Activated T-cell treated with anti-CD3 and anti-CD28 coated beads, Interleukin-2, amount 50 U/mL, for 24 hours (primary cell): ENCODE measurements at regions not wholly inside any gene's neighbourhood (a gene's known extent, or its start where the extent isn't known, plus 50 kb on each side); places are given as distances from the start of the nearest gene placed in this dataset.

Experiments used
- DNase-seq: peaks from one replicate; pipeline ENCODE4 v3.0.0-alpha.2; 2020
- H3K27ac Mint-ChIP-seq: 2 replicates; pipeline ENCODE4 v1.8.0; 2020; ENCODE audit warnings: mild to moderate bottlenecking, mixed read lengths
- H3K27me3 Mint-ChIP-seq: 2 replicates; pipeline ENCODE4 v1.8.0; 2020; ENCODE audit warnings: mixed read lengths
- H3K36me3 Mint-ChIP-seq: 2 replicates; pipeline ENCODE4 v1.8.0; 2020; ENCODE audit warnings: low read depth, mixed read lengths
- H3K4me1 Mint-ChIP-seq: 2 replicates; pipeline ENCODE4 v1.8.0; 2020; ENCODE audit warnings: low read depth, mixed read lengths
- H3K4me3 Mint-ChIP-seq: 2 replicates; pipeline ENCODE4 v1.8.0; 2020; ENCODE audit warnings: mild to moderate bottlenecking, moderate library complexity, mixed read lengths
- H3K9me3 Mint-ChIP-seq: 2 replicates; pipeline ENCODE4 v1.8.0; 2020; ENCODE audit warnings: mixed read lengths

GRCh38 chr13:58134012-58134411 lies 502.5 kb downstream of the PCDH17 start:
- Mint-ChIP-seq H3K27ac (no peak overlapping the region), H3K9me3 (peaks cover 32% of the 10 kb centered on the region), H3K36me3 (no peaks in the 10 kb centered on the region), H3K4me3 (no peak overlapping the region), H3K27me3 (no peaks in the 10 kb centered on the region), H3K4me1 (no peaks in the 10 kb centered on the region)
- no peak for DNase-seq

DNA sequence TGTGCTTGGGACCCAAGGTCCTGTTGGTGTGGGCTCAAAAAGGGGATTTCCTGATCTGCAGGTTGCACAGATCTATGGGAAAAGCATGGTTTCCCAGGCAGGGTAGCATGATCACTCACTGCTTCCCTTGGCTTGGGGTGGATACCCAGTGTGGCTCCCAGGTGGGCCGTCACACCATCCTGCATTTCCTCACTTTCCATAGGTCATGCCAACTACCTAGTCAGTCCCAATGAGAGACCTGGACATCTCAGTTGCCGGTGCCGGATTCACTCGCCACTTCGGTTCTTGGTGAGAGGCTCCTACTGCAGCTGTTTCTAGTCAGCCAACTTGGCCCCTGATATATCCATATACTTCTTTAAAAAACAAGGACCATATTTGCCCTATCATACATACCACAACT lies 503.0 kb downstream of the PCDH17 start:
- Mint-ChIP-seq H3K36me3 (no peaks in the 10 kb centered on the region), H3K27ac (no peak overlapping the region), H3K4me3 (no peak overlapping the region), H3K4me1 (no peaks in the 10 kb centered on the region), H3K27me3 (no peaks in the 10 kb centered on the region), H3K9me3 (peaks cover 30% of the 10 kb centered on the region)
- DNase-seq, result no peak

DNA sequence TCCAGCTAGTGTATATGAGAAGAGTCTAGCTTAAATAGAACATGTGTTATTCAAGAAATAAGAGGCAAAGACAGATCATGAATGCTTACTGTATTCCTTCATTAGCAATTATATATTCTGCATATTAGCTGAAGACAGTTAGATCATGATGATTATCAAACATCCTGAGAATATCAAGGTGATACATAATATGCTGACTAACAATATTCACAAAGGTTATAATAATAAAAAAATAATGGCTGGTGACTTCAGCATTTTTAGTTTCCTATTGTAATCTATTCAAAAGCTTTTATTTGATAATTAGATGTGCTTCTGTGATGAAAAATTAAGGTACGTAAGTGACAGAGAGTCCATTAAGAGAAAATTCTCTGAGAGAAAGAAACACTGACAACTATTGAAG lies 511.4 kb downstream of the PCDH17 start:
- H3K4me1 Mint-ChIP-seq, result no peaks in the 10 kb centered on the region

GRCh38 chr13:58144616-58145015 lies 513.1 kb downstream of the PCDH17 start:
- Mint-ChIP-seq H3K4me3 (no peak overlapping the region), H3K4me1 (no peaks in the 10 kb centered on the region), H3K27ac (no peak overlapping the region), H3K9me3 (peaks cover 17% of the 10 kb centered on the region), H3K27me3 (no peaks in the 10 kb centered on the region), H3K36me3 (no peaks in the 10 kb centered on the region)
- DNase-seq, result no peak

More for the DNA sequence above, 511.4 kb downstream of the PCDH17 start:
- no peak for DNase-seq
- no peaks in the 10 kb centered on the region for H3K36me3 Mint-ChIP-seq
- peaks cover 19% of the 10 kb centered on the region for H3K9me3 Mint-ChIP-seq
- no peak overlapping the region for H3K27ac Mint-ChIP-seq
- H3K4me3 Mint-ChIP-seq, result no peak overlapping the region
- H3K27me3 Mint-ChIP-seq, result no peaks in the 10 kb centered on the region

- Mint-ChIP-seq H3K27me3 (no peaks in the 10 kb centered on the region), H3K4me3 (no peak overlapping the region), H3K27ac (no peak overlapping the region), H3K4me1 (no peaks in the 10 kb centered on the region), H3K36me3 (no peaks in the 10 kb centered on the region), H3K9me3 (peaks cover 2% of the 10 kb centered on the region)
- no peak for DNase-seq
Observed at GRCh38 chr13:58151452-58151851, 519.9 kb downstream of the PCDH17 start.

DNA sequence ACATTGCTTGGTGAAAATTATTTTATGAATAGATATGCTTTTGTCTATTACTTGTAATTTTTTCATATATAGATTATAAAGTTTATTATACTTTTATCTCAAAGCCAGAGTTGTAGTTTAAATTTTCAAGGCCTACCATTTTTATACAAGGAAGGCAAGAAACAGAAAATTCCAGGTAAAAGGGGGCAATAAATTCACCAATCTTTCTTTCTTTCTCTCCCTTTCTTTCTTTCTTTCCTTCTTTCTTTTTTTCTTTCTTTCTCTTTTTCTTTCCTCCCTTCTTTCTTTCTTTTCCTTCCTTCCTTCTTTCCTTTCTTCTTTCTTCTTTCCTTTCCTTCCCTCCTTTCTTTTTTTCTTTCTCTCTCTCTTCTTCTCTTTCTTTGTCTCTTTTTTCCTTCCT lies 529.4 kb downstream of the PCDH17 start:
- Mint-ChIP-seq H3K27ac (no peak overlapping the region), H3K4me1 (no peaks in the 10 kb centered on the region), H3K36me3 (no peaks in the 10 kb centered on the region), H3K4me3 (no peak overlapping the region), H3K9me3 (peaks cover 2% of the 10 kb centered on the region), H3K27me3 (no peaks in the 10 kb centered on the region)
- DNase-seq, result no peak

DNA sequence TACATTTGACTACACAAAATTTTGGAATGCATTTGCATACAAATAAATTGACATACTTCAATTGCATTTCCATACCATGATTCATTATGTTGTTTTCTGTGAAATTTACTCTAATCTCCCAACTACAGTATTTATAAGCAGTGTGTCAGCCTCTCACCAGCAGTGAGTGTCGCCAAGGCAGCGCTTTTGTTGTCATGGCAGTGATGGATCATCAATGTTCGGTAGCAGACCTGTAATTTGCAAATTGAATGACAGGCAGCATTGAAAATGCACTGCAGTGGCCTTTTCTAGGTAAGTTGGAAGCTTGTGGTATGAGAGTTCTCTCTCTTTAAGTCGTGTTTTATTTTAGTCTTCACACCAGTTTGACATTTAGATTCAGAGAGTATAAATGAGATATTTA lies 534.1 kb downstream of the PCDH17 start:
- Mint-ChIP-seq H3K9me3 (peaks cover 2% of the 10 kb centered on the region), H3K36me3 (no peaks in the 10 kb centered on the region), H3K4me3 (no peak overlapping the region), H3K4me1 (no peaks in the 10 kb centered on the region), H3K27ac (no peak overlapping the region), H3K27me3 (no peaks in the 10 kb centered on the region)
- no peak for DNase-seq

DNA sequence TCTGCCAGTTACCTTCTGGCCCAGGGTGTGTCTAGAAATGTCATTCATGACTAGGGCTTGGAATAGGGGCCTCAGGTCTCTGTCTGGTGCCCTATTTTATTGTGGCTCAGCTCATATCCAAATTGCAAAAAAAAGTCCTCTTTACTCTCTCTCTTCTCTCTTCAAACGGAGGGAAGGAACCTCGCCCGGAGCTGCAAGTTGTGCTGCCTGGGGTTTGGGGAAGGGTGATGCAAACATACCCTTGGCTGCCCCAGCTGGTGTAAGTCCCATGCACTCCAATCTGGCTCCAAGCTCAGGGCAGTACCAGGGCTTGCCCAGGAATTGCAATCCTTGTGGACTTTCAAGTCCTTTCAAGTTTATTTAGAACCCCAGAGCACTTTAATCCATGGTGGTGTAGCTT lies 549.6 kb downstream of the PCDH17 start:
- H3K27ac Mint-ChIP-seq, result no peak overlapping the region
- H3K27me3 Mint-ChIP-seq, result no peaks in the 10 kb centered on the region
- H3K36me3 Mint-ChIP-seq, result no peaks in the 10 kb centered on the region

DNA sequence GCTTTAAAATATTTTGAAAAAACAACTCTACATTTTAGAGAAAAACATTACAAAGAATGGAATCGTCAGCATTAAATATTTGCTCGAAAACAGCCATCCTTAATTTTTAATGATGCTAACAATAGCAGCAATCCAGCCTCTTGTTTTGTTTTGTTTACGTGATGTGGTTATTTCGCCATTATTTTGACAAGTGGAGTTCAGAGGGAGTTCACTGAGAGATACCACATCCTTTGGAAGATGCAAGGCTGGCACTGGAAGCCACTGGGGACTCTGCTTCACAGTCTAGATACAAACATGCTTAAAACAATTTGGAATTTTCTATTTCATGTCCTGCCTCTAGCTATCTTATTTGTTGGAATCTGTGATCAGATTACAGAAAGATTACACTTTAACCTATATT lies 556.3 kb downstream of the PCDH17 start:
- no peak for DNase-seq
- Mint-ChIP-seq H3K4me1 (no peaks in the 10 kb centered on the region), H3K36me3 (no peaks in the 10 kb centered on the region), H3K27me3 (no peaks in the 10 kb centered on the region), H3K27ac (no peak overlapping the region), H3K4me3 (no peak overlapping the region), H3K9me3 (peaks cover 24% of the 10 kb centered on the region)

More for the DNA sequence above, 549.6 kb downstream of the PCDH17 start:
- peaks cover 43% of the 10 kb centered on the region for H3K9me3 Mint-ChIP-seq
- no peak for DNase-seq
- no peak overlapping the region for H3K4me3 Mint-ChIP-seq
- H3K4me1 Mint-ChIP-seq, result no peaks in the 10 kb centered on the region

DNA sequence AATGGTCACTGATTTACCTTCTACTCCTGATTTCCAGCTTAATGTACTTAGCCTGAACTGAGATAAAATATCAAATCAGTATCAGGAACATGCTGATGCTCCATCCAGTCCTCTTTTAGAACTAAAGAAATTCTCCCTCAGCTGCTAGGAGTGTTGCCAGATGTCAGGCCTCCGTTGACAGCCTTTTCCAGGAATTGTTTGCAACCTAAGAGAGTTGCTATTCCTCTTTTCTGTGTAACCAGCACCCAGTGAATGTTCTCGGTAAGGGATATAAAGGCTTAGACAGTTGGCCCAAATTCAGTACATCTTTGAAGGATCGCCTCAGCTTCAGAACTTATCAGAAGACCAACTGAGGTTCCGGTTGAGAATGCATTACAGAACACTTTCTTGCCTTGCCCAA lies 559.0 kb downstream of the PCDH17 start:
- Mint-ChIP-seq H3K27ac (no peak overlapping the region), H3K4me3 (no peak overlapping the region), H3K4me1 (no peaks in the 10 kb centered on the region), H3K27me3 (no peaks in the 10 kb centered on the region), H3K9me3 (peaks cover 17% of the 10 kb centered on the region), H3K36me3 (no peaks in the 10 kb centered on the region)
- DNase-seq, result no peak

DNA sequence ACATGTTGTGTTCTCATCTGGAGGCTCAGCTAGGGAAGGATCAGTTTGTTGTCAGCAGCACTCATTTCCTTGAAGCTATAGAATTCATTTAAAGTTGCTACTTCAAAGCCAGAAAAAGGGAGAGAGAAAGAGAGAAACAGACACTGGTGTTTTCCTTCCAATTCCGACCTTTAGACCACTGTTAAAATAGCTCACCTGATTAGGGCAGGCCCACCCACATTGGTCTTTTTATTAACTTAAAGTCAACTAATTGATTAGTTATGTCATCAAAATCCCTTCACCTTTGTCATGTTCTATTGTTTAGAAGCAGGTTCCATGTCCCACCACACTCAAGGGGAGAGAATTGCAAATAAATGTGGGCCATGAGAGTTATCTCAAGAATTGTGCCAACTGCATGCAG lies 560.2 kb downstream of the PCDH17 start:
- no peaks in the 10 kb centered on the region for H3K36me3 Mint-ChIP-seq
- H3K4me3 Mint-ChIP-seq, result no peak overlapping the region
- H3K4me1 Mint-ChIP-seq, result no peaks in the 10 kb centered on the region
- no peak for DNase-seq
- peaks cover 14% of the 10 kb centered on the region for H3K9me3 Mint-ChIP-seq
- no peaks in the 10 kb centered on the region for H3K27me3 Mint-ChIP-seq
- H3K27ac Mint-ChIP-seq, result no peak overlapping the region

- no peak for DNase-seq
- no peak overlapping the region for H3K27ac Mint-ChIP-seq
- H3K4me3 Mint-ChIP-seq, result no peak overlapping the region
- no peaks in the 10 kb centered on the region for H3K4me1 Mint-ChIP-seq
- H3K36me3 Mint-ChIP-seq, result no peaks in the 10 kb centered on the region
- H3K9me3 Mint-ChIP-seq, result peaks cover 13% of the 10 kb centered on the region
- H3K27me3 Mint-ChIP-seq, result no peaks in the 10 kb centered on the region
Observed at GRCh38 chr13:58202099-58202498, 570.6 kb downstream of the PCDH17 start.

DNA sequence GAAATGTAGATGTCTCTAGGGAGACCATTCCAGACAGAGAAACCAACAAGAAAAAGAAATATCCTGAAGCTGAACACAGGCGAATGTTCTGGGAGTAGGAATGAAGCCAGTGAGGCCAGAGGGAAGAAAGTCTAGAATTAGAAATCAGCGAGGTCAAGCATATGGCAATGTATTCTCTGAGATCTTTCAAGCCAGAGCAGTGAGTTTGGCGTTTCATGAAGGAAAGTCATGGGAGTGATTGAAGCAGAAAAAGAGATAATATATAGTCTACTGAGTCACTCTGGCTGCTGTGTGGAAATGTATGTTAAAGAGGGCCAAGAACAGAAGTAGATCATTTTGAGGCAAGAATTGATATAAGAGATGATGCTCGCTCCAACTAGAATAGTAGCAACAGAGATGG lies 576.0 kb downstream of the PCDH17 start:
- no peak overlapping the region for H3K27ac Mint-ChIP-seq
- peaks cover 8% of the 10 kb centered on the region for H3K9me3 Mint-ChIP-seq
- no peaks in the 10 kb centered on the region for H3K4me1 Mint-ChIP-seq
- DNase-seq, result no peak
- no peaks in the 10 kb centered on the region for H3K36me3 Mint-ChIP-seq
- H3K4me3 Mint-ChIP-seq, result no peak overlapping the region
- H3K27me3 Mint-ChIP-seq, result no peaks in the 10 kb centered on the region

DNA sequence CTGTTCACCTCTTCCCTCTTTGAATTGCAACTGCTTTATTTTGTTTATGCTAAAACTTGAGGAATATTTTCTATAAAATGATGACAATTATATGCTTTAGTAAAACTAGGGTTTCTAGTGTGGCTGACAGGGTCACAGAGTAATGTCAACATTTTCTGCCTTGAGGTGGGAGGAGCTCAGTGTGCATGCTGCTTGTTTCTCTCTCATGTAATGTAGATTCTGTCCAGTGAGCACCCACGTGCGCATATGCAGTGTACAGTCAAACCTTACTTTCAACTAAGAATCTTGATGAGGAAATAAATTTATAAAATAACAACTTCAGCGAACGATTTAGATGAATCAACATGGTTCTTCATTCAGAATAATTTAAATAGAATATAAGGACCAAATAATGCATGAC lies 603.9 kb downstream of the PCDH17 start:
- no peak overlapping the region for H3K4me3 Mint-ChIP-seq
- no peaks in the 10 kb centered on the region for H3K27me3 Mint-ChIP-seq
- no peak for DNase-seq
- peaks cover 11% of the 10 kb centered on the region for H3K9me3 Mint-ChIP-seq
- no peaks in the 10 kb centered on the region for H3K4me1 Mint-ChIP-seq
- no peaks in the 10 kb centered on the region for H3K36me3 Mint-ChIP-seq
- no peak overlapping the region for H3K27ac Mint-ChIP-seq

DNA sequence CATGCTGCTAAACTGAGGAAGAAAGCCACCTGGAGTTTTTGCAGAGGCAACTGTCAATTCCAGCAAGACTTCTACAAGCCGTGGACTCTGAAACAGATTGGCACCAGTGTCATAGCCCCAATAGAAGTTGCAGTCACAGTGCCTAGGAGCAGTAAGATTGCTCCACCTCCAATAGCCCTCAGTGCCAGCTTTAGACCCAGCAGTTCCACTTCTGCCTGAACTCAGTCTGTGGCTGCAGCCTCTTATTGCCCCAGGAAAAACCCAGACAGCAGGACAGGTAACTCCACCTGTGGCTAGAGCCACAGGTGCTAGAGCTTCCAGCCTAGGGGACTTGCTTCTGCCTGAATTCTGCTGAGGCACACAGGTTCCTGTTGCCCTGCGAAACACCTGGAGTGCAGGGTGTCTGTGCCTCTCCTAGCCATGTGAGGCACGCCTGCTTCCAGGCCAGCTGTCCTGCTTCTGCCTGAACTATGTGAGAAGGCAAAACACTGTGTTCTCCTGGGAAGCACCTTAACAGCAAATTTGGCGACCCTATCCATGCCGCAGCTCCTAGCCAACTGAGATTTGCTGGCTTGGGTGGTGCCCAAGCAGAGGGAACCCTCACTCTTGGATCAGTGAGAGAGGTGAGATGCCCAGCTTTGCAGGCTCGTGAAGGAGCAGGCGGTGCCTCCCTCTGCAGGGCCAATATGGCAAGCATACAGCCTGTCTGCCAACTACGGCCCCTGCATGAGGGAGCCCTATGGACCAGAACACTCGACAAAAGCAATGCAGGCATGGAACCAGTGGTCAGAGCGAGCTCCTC lies 607.6 kb downstream of the PCDH17 start:
- DNase-seq, result no peak
- Mint-ChIP-seq H3K27me3 (no peaks in the 10 kb centered on the region), H3K27ac (no peak overlapping the region), H3K4me1 (no peaks in the 10 kb centered on the region), H3K4me3 (no peak overlapping the region), H3K36me3 (no peaks in the 10 kb centered on the region), H3K9me3 (peaks cover 22% of the 10 kb centered on the region)
